GM13976 (cell line): ENCODE measurements at regions not wholly inside any gene's neighbourhood (a gene's known extent, or its start where the extent isn't known, plus 50 kb on each side); places are given as distances from the start of the nearest gene placed in this dataset.

Experiments used
- DNase-seq: peaks from one replicate; pipeline ENCODE4 v3.0.0; 2012; ENCODE audit warnings: low spot score
- CTCF ChIP-seq: IDR thresholded peaks from 2 replicates; pipeline ENCODE4 v1.5.1; 2012; ENCODE audit warnings: borderline replicate concordance, mild to moderate bottlenecking; ENCODE audit not compliant: insufficient read depth; ENCODE audit errors: extremely low read depth, missing control alignments, control extremely low read depth
- in situ Hi-C: fragments of 300-500 bp; cut with MboI; formaldehyde crosslinking; loops from one replicate; pipeline ENCODE4 v1.12.0; 2022; ENCODE audit warnings: low sequenced_read_pairs, mixed read lengths, inconsistent platforms; ENCODE audit not compliant: unreplicated experiment

GRCh38 chr13:53269634-53270033 is 241.0 kb downstream of the OLFM4 start:
- no peak for TF ChIP-seq CTCF
- DNase-seq: no peak
- in situ Hi-C loops: loop anchor here (25.0 kb wide), 1 partner anchor 493 kb away; no protein-coding TSS in a partner anchor

GRCh38 chr13:53272873-53273272 is 244.3 kb downstream of the OLFM4 start:
- in situ Hi-C loops: loop anchor here (25.0 kb wide), 1 partner anchor 489 kb away; no protein-coding TSS in a partner anchor
- TF ChIP-seq CTCF: no peak
- no peak for DNase-seq

- in situ Hi-C loops: no loop called here
- DNase-seq: no peak
- no peak for TF ChIP-seq CTCF
Measured at GRCh38 chr13:53276265-53276664, 247.7 kb downstream of the OLFM4 start.

- in situ Hi-C loops: no loop called here
- no peak for DNase-seq
- no peak for TF ChIP-seq CTCF
Measured at GRCh38 chr13:53281677-53282076, 253.1 kb downstream of the OLFM4 start.

GRCh38 chr13:53285896-53286430 is 257.4 kb downstream of the OLFM4 start:
- DNase-seq: no peak
- in situ Hi-C loops: no loop called here
- TF ChIP-seq CTCF: no peak

- no peak for TF ChIP-seq CTCF
- DNase-seq: no peak
- in situ Hi-C loops: no loop called here
Measured at GRCh38 chr13:53298396-53298795, 269.8 kb downstream of the OLFM4 start.
